ENCODE measurements at regions not wholly inside any gene's neighbourhood (a gene's known extent, or its start where the extent isn't known, plus 50 kb on each side); places are given as distances from the start of the nearest gene placed in this dataset.

- no peak for TF ChIP-seq SP1 (CRISPR knock-in tag; IDR thresholded peaks at IDR 0.05)
- no peak for TF ChIP-seq CTCF (IDR thresholded peaks at IDR 0.05 in 2 of 3, conservative IDR thresholded peaks at IDR 0.05 in 1 of 3; ENCODE audit: insufficient read depth in 2 of 3, low read depth in 1 of 3, low read length in 3 of 3)
- no peak for TF ChIP-seq NR2C2 (CRISPR knock-in tag; IDR thresholded peaks at IDR 0.05)
- TF ChIP-seq NR2C2 (tag; IDR thresholded peaks at IDR 0.05): no peak
- TF ChIP-seq SMAD1 (IDR thresholded peaks at IDR 0.05; ENCODE audit: low read depth, low read length, partially characterized antibody): no peak
- TF ChIP-seq, protein P1, sequence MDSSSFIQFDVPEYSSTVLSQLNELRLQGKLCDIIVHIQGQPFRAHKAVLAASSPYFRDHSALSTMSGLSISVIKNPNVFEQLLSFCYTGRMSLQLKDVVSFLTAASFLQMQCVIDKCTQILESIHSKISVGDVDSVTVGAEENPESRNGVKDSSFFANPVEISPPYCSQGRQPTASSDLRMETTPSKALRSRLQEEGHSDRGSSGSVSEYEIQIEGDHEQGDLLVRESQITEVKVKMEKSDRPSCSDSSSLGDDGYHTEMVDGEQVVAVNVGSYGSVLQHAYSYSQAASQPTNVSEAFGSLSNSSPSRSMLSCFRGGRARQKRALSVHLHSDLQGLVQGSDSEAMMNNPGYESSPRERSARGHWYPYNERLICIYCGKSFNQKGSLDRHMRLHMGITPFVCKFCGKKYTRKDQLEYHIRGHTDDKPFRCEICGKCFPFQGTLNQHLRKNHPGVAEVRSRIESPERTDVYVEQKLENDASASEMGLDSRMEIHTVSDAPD (CRISPR knock-in tag; IDR thresholded peaks at IDR 0.05): no peak
- TF ChIP-seq TARDBP (IDR thresholded peaks at IDR 0.05): no peak
- TF ChIP-seq IRF9 (tag; IDR thresholded peaks at IDR 0.05): no peak
- TF ChIP-seq ZBTB43 (CRISPR knock-in tag; IDR thresholded peaks at IDR 0.05): no peak
- TF ChIP-seq SNRNP70 (optimal IDR thresholded peaks at IDR 0.05; ENCODE audit: low read depth, low read length): no peak
- TF ChIP-seq, protein P2, sequence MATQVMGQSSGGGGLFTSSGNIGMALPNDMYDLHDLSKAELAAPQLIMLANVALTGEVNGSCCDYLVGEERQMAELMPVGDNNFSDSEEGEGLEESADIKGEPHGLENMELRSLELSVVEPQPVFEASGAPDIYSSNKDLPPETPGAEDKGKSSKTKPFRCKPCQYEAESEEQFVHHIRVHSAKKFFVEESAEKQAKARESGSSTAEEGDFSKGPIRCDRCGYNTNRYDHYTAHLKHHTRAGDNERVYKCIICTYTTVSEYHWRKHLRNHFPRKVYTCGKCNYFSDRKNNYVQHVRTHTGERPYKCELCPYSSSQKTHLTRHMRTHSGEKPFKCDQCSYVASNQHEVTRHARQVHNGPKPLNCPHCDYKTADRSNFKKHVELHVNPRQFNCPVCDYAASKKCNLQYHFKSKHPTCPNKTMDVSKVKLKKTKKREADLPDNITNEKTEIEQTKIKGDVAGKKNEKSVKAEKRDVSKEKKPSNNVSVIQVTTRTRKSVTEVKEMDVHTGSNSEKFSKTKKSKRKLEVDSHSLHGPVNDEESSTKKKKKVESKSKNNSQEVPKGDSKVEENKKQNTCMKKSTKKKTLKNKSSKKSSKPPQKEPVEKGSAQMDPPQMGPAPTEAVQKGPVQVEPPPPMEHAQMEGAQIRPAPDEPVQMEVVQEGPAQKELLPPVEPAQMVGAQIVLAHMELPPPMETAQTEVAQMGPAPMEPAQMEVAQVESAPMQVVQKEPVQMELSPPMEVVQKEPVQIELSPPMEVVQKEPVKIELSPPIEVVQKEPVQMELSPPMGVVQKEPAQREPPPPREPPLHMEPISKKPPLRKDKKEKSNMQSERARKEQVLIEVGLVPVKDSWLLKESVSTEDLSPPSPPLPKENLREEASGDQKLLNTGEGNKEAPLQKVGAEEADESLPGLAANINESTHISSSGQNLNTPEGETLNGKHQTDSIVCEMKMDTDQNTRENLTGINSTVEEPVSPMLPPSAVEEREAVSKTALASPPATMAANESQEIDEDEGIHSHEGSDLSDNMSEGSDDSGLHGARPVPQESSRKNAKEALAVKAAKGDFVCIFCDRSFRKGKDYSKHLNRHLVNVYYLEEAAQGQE (IDR thresholded peaks at IDR 0.05; ENCODE audit: borderline replicate concordance): no peak
- TF ChIP-seq, protein P2 (CRISPR knock-in tag; IDR thresholded peaks at IDR 0.05; ENCODE audit: low read depth): no peak
- TF ChIP-seq, protein P3, sequence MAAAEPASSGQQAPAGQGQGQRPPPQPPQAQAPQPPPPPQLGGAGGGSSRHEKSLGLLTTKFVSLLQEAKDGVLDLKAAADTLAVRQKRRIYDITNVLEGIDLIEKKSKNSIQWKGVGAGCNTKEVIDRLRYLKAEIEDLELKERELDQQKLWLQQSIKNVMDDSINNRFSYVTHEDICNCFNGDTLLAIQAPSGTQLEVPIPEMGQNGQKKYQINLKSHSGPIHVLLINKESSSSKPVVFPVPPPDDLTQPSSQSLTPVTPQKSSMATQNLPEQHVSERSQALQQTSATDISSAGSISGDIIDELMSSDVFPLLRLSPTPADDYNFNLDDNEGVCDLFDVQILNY (CRISPR knock-in tag; IDR thresholded peaks at IDR 0.05): no peak
- TF ChIP-seq HLTF (IDR thresholded peaks at IDR 0.05): no peak
Measured at GRCh38 chr2:239567786-239568185, 167.0 kb upstream of the HDAC4 start.
